Activated naive CD4-positive, alpha-beta T cell treated with anti-CD3 and anti-CD28 coated beads, Interleukin-2, amount 50 U/mL, for 72 hours (primary cell): ENCODE measurements at regions not wholly inside any gene's neighbourhood (a gene's known extent, or its start where the extent isn't known, plus 50 kb on each side); places are given as distances from the start of the nearest gene placed in this dataset.
A peak's percentile ranks its signal among the peaks of the same experiment; 100 is the strongest.

Source experiments
- ATAC-seq, 2 donors: fragments of 150-1000 bp; cut with Tn5 transposase; 2 replicates each; pipeline ENCODE4 v1.10.0; 2021; ENCODE audit warnings: mild to moderate bottlenecking in 2 of 2, moderate library complexity in 2 of 2
- DNase-seq, 2 donors: peaks; one replicate each; pipeline ENCODE4 v3.0.0; 2021 to 2022; ENCODE audit warnings: low spot score in 2 of 2
- H3K27ac Mint-ChIP-seq, 2 donors: one replicate each; pipeline ENCODE4 v1.8.0; 2022; ENCODE audit warnings: mild to moderate bottlenecking in 2 of 2, mixed read lengths in 2 of 2
- H3K36me3 Mint-ChIP-seq, 2 donors: one replicate each; pipeline ENCODE4 v1.8.0; 2022; ENCODE audit warnings: mixed read lengths in 2 of 2
- H3K9me3 Mint-ChIP-seq, 2 donors: one replicate each; pipeline ENCODE4 v1.8.0; 2022; ENCODE audit warnings: mixed read lengths in 2 of 2

DNA sequence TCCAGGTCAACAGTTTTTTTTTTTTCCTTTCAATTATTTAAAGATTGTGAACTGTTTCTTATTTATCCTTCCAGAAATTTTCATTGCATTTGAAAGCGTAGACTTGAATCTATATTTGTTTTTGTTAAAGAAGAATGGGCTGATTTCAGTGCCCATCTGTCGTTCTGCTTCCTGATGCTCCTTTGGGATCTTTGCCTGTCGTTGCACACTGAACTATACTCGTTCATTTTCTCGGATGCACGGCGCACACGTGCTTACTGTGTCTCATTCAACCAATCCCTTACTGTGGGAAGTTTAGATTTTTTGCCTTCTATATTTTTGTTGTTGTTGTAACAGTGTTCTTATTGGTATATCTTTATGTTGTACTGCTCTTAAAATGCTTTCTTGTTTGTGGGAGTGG, 149.7 kb downstream of the VAPA start:
- no peak for ATAC-seq

DNA sequence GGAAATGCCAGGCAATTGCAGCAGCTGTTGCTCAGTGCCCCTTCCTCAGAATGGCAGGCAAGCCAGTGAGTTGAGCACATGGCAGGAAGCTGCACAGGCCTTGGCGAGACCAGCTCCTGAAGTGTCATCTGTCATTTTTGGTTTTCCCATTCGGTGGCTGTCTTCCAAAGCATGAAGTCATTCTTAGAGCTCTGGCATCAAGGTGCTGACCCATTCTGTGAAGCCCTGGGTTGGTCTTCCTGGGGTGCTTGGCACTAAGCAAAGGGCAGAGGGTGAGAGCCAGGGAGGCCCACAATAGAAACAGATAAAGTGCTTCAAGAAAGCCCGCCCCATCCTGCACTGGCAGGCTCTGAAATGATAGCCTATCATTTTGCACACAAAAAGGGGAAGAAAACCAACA, 150.5 kb downstream of the VAPA start:
- DNase-seq (no peak), ATAC-seq (no peak)
- H3K27ac Mint-ChIP-seq: no peak overlapping the region
- no peaks in the 10 kb centered on the region for H3K9me3 Mint-ChIP-seq
- no peaks in the 10 kb centered on the region for H3K36me3 Mint-ChIP-seq

More for the DNA sequence above, 149.7 kb downstream of the VAPA start:
- H3K9me3 Mint-ChIP-seq: no peaks in the 10 kb centered on the region
- H3K27ac Mint-ChIP-seq: no peak overlapping the region
- no peaks in the 10 kb centered on the region for H3K36me3 Mint-ChIP-seq
- no peak for DNase-seq

DNA sequence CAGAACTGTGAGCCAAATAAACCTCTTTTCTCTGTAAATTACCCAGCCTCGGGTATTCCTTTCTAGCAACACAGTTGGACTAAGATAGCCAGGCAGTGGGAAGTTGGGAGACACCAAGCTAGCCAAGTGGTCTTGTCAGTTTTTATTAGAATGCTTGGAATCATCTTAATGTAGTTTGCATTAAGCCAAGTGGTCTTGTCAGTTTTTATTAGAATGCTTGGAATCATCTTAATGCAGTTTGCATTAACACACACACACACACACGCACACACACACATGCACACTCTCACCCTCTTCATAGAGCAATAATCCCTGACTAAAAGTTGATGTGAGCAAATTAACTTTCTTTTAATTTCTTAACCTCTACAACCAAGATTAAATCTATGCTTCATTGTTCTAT, 151.5 kb downstream of the VAPA start:
- no peaks in the 10 kb centered on the region for H3K9me3 Mint-ChIP-seq
- DNase-seq (no peak), ATAC-seq (no peak)
- H3K36me3 Mint-ChIP-seq: no peaks in the 10 kb centered on the region
- no peak overlapping the region for H3K27ac Mint-ChIP-seq

DNA sequence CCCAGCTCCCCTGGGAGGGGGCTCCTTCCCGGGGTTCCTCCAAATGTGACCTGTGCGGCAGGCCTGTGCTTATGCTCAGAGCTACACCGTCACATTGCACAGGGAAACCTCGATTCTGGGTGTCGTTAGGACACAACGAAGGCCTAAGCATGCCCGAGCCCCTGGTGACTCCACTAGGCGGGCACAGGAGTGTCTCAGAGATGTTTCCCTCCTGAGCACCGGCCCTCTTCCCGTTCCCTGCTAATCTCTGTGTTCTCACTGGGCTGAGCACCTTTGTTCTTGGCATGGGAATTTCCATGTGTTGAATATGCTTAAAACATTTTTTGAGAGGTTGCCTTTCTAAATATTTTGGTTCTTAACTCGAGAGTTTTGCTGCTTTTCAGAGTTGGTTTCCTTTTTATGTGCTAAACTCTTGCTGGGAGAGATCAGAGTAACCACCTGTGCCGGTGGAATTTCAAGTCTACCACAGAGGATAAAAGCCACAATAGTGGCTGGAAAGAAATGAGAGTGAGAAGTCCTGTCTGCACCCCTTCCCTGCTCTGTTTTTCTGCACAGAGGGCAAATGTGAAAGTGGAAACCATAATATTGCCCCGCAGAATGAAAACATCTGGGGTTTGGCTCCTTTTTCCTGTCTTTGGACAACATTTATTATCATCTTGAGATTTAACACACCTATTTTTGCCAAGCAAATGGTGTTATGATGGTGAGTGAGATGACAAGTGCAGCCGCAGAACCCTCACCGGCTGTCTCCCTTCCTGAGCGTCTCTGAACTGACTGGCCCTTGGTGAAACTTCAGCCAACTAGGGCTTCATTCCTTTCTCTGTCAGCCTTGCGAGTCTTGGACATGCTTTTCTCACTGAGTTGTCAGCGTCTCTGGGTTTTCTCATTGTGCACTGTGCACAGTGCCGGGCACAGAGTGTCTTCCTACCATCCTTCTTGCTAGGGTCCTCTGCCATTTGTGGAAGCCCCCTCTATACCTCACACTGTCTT, 154.1 kb downstream of the VAPA start:
- no peak for ATAC-seq

DNA sequence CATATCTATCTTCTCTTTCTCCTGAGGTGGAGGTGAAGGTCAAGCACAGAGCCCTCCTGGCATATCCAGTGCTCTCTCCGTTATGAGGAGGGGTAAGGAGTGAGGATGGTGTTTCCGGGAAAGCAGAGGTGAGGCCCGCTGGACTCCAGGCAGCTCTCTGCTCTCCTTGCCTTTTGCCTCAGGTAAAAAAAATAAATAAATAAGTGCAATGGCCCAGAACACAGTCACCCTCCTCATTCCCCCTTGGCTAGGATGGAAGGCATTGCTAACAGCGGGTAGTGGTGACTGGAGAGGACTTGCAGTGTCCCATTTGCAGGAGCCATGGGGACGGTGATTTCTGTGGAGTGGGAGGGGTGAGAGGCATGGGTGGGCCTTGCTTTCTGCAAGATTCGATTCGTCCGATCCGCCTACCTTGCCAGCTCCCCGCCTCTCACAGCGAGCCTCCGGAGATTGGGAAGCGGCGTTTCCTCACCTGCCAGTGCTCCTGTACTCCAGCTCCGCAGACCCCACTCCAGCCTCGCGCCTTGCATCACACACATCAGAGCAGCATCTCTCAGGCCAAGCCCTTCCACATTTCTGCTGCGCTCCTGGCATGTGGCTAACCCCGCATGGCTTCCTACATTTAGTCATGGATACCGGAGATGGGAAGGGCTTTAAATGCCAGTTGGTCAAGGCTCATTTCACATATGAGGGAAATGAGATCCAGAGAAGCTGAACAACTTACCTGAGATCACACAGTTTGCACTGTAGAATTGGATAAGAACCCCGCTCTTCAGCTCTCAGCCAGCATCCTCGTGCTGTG, 155.2 kb downstream of the VAPA start:
- H3K36me3 Mint-ChIP-seq: no peaks in the 10 kb centered on the region
- H3K9me3 Mint-ChIP-seq: no peaks in the 10 kb centered on the region
- no peak for ATAC-seq
- H3K27ac Mint-ChIP-seq: no peak overlapping the region
- no peak for DNase-seq

More for the DNA sequence above, 154.1 kb downstream of the VAPA start:
- no peaks in the 10 kb centered on the region for H3K36me3 Mint-ChIP-seq
- no peak overlapping the region for H3K27ac Mint-ChIP-seq
- no peak for DNase-seq
- H3K9me3 Mint-ChIP-seq: no peaks in the 10 kb centered on the region

DNA sequence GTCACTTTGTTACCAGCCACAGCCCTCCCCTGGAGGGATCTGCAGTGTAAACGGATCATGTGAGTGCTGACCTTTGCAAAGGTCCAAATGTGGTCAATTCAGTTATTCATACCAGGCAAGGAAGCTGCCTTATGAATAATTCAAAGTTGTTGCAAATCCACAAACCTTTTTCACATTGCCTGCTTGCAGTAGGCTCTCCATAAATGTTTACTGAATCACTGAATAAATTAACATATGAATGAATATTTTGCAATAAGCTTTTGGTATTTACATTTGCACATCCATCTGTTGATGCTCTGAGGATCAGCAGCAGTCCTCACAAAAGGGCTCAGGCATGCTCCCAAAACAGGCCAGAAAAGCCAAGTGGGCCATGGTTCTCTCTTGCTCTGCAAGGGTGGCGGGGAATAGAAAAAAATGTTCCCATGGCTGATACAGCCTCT, 156.8 kb downstream of the VAPA start:
- Mint-ChIP-seq H3K9me3 (no peaks in the 10 kb centered on the region), H3K36me3 (no peaks in the 10 kb centered on the region), H3K27ac (no peak overlapping the region)
- no peak for DNase-seq
- no peak for ATAC-seq

DNA sequence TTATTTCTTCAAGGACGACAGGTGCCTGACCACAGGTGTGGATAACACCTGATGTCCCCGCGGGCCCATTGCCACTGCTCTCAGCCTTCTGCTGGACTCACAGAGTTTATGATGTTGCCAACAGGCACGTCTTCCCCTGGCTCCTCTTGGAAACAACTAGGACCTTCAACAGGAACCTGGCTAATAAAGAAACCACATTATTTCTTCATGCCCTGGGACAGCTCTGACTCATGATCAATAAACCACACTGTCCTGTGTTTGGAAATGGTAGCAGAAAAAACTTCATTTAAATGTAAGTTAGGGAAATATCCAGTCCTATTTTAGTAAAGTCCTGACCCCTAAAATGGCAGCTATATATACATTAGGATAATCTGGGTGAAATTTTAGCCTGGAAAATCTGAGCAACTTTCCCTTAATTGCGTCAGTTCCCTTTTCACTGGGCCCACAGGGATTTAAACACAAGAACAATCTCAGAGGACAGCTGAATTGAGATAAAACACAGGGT, 158.9 kb downstream of the VAPA start:
- DNase-seq (no peak), ATAC-seq (no peak)
- no peaks in the 10 kb centered on the region for H3K9me3 Mint-ChIP-seq
- H3K36me3 Mint-ChIP-seq: no peaks in the 10 kb centered on the region
- no peak overlapping the region for H3K27ac Mint-ChIP-seq

DNA sequence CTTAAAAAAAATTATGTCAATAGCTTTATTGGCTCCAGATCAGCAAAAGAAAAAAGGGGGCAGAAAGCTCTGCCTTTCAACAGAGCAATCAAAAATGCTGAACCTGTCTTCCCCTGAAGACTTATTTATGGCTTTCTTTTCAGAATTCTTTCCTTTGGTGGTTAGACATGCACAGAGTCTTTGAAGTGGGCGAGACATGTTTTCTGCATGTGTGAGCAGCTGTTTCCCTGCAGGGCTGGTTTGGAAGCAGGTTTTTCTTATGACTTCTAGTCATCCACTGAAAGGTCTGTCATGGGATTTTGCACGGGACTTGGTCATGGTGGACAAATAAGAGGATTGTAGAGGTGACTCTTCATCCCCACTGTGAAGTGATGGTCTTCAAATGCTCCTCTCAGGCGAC, 160.3 kb downstream of the VAPA start:
- ATAC-seq: no peak
- H3K27ac Mint-ChIP-seq: no peak overlapping the region
- no peaks in the 10 kb centered on the region for H3K36me3 Mint-ChIP-seq
- DNase-seq: no peak
- no peaks in the 10 kb centered on the region for H3K9me3 Mint-ChIP-seq

DNA sequence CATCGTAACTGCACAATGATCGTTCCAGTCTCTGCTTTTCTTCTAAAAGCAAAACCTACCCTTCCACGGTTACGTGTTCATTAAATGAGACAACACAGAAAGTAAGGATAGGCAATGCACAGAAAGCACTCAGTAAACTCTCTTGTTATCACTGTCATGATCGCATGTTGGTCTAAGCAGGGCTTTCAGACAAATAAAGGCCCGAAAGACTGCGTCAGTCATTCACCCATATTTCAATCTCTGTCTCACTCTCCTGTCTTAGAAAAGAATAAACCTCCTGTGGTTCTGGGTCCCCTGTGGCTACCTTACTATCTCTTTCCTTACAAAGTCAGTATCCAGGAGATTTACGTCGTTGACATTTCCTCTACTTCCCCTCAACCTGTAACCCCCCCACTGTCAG, 160.9 kb downstream of the VAPA start:
- Mint-ChIP-seq H3K36me3 (no peaks in the 10 kb centered on the region), H3K27ac (no peak overlapping the region), H3K9me3 (no peaks in the 10 kb centered on the region)
- no peak for DNase-seq
- no peak for ATAC-seq

DNA sequence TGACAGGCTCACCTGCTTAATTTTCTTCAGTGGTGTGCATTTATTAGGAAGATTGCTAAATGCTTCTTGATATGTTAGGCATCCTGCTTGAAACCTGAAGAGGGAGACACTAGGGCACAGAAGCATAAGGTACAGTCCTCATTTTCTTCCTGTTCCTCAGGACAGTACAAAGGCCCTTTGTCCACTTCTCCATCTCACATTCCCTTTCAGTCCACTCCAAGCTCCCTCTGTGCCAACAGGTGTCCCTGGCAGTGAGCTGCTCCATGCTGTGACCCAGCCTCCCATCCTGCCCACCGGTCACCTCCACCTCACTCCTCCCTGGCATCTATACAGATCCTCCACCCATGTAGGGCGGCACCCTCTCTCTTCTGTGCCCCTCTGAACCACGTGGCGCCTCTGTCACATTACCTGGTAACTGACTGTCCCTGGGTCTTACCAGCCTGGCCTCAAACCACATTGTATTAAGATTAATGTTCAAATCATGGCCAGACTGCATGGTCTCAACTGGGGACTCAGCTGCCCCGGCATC, 162.8 kb downstream of the VAPA start:
- no peaks in the 10 kb centered on the region for H3K36me3 Mint-ChIP-seq
- no peak for ATAC-seq

DNA sequence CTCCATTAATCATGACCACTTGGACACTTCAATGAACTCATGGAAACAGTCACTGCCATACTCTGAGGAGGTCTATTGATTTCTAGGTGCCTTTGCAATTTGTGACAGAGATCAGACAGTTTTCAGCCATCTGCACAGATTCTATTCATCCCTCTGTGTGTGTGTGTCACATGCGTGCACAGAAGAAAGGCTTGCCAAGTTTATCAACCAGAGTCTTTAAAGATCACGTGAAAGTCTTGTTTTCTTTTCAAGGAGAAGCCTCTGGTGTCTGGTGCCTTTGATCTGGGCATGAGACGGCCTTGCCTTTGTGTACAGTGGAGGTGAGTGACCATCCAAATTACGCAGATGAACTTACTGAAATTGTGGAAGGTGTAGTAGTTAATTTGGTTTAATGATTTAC, 164.2 kb downstream of the VAPA start:
- DNase-seq (no peak), ATAC-seq (no peak)
- H3K27ac Mint-ChIP-seq: peak overlapping the region in 1 of 2 donors; percentile 22
- peaks cover 8 to 9% of the 10 kb centered on the region in 2 donors for H3K36me3 Mint-ChIP-seq
- peaks cover 8% of the 10 kb centered on the region in 2 donors for H3K9me3 Mint-ChIP-seq

More for the DNA sequence above, 162.8 kb downstream of the VAPA start:
- H3K9me3 Mint-ChIP-seq: no peaks in the 10 kb centered on the region
- H3K27ac Mint-ChIP-seq: no peak overlapping the region
- DNase-seq: no peak

DNA sequence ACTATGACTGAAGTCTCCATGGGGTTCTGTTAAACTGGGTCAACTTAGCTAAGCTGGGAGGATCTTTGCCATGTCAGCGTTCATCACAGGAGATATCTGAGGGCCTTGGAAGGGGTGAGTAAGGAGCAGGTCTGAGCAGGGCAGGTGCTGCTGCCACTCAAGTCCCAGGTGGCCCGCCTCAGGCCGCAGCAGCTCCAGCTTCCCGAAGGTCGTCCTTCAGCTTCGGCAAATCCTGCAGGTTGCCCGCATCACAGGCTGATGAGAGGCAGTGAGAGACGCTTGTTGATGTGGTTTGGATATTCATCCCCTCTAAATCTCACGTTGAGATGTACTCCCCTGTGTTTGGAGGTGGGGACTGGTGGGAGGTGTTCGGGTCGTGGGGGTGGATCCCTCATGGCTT, 166.6 kb downstream of the VAPA start:
- H3K36me3 Mint-ChIP-seq: peaks cover 9 to 11% of the 10 kb centered on the region in 2 donors
- H3K9me3 Mint-ChIP-seq: peaks cover 8 to 9% of the 10 kb centered on the region in 2 donors
- ATAC-seq: no peak
- no peak for DNase-seq
- H3K27ac Mint-ChIP-seq: no peak overlapping the region

DNA sequence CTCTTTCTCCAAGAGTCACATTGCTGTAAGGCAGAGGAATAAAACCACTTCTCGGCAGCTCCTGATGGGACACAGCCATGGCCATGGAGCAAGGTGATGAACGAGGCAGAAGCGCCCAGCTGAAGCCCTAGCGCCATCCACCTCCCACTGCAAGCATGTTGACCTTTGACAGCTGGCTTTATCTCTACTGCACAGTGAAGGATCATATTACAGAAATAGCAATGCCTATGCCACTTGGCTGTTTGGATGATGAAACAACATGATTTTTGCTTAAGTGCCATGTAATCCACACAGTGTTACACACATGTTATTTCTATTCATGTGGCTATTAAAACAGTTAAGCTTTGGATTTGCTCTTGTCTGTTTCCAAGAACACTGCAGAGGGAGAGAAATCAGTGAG, 167.7 kb downstream of the VAPA start:
- Mint-ChIP-seq H3K27ac (no peak overlapping the region), H3K36me3 (peaks cover 9 to 11% of the 10 kb centered on the region in 2 donors), H3K9me3 (peaks cover 8 to 9% of the 10 kb centered on the region in 2 donors)
- ATAC-seq (no peak), DNase-seq (no peak)

DNA sequence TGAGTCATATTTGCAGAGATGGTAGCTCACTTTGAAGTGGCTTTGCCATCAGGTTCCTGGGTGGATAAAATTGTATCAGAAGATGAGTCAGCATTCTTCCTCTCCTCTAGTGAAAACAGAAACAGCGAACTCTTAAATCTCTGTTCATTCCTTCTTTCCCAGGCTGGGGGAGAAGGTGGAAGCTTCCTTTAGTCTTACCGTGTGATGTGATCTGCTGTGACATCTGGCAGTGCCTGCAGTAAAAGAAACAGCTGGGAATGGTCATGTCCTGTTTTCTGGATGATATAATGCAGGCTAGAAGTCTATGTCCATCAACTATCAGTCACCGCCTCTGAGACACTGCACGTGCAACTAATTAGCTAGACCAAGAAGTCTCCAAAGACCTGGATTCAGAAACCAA, 171.6 kb downstream of the VAPA start:
- DNase-seq (no peak), ATAC-seq (no peak)
- Mint-ChIP-seq H3K36me3 (peaks cover 9 to 11% of the 10 kb centered on the region in 2 donors), H3K9me3 (peaks cover 8 to 9% of the 10 kb centered on the region in 2 donors), H3K27ac (no peak overlapping the region)

DNA sequence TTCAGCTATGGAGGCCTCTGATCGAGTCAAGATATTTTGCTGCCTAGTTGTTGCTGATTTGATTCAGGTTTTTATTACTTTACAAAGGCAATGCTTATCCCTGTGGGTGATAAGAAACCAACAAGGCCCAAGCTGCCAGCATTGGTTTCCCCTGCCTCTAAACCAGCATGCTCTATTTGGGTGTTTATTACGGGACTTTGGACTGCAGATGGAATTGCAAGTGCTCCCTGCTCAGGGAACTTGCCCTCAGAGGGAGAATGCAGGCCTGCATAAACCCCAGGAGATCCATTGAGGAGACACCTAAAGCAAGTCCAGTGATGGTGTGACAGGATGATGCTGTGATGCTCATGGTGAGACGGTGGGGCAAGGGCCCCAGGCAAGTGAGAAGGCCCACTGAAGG, 172.1 kb downstream of the VAPA start:
- DNase-seq (no peak), ATAC-seq (no peak)
- H3K36me3 Mint-ChIP-seq: peaks cover 9 to 11% of the 10 kb centered on the region in 2 donors
- no peak overlapping the region for H3K27ac Mint-ChIP-seq
- H3K9me3 Mint-ChIP-seq: peaks cover 8 to 9% of the 10 kb centered on the region in 2 donors

DNA sequence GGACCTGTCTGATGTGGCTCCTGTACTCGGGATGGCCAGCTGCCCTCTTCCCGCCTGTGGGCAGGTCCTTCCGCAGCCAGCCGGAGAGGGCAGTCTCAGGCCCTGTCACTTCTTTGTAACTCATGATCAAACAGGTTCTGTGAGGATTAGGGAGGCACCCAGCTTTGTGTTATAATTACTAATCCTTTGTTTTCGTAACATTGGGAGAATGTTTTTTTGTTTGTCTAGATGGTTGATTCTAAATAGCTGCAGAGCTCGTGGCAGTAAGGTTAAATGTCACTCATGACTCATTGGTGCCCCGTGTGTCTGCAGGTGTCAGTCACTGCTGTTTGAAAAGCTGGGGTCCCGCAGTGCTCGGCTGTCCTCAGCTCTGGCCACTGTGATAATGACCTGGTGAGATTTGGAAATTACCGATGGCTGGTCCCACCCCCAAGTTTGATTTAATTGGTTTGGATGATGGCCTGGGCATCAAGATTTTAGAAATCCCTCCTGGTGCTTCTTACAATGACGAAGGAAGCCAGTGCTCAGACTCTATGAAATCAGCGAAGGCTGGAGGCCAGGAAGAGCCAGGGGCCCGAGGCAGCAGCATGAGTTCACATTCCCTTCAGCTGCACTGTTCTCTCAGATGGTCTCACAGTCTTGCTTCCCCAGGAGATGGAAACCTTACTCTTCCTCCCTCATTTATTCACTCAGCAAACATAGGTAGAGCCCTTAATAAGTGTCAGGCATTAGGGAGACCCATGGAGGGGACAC, 172.8 kb downstream of the VAPA start:
- H3K27ac Mint-ChIP-seq: no peak overlapping the region
- peaks cover 8 to 9% of the 10 kb centered on the region in 2 donors for H3K9me3 Mint-ChIP-seq
- peaks cover 9 to 11% of the 10 kb centered on the region in 2 donors for H3K36me3 Mint-ChIP-seq

More for the DNA sequence above, 172.8 kb downstream of the VAPA start:
- ATAC-seq: no peak
- no peak for DNase-seq
